Caco-2 (cell line): ENCODE measurements at regions not wholly inside any gene's neighbourhood (a gene's known extent, or its start where the extent isn't known, plus 50 kb on each side); places are given as distances from the start of the nearest gene placed in this dataset.

ENCODE experiments used
- BruUV-seq: library from RNA; stranded (reverse); fragments of 400-500 nt; replicated peaks from 2 replicates; lab custom pipeline; 2021; lab: Mats Ljungman, UMichigan
- CTCF ChIA-PET: fragments of 300-600 bp; sonication (Branson Sonifier 250); formaldehyde crosslinking; loops from one replicate; lab custom pipeline; 2022; ENCODE audit warnings: antibody characterized with exemption; lab: Charles Lee
- POLR2A ChIA-PET: fragments of 300-600 bp; sonication (Branson Sonifier 250); formaldehyde crosslinking; loops from one replicate; lab custom pipeline; 2022; ENCODE audit warnings: antibody characterized with exemption; lab: Charles Lee
- DNase-seq, 2 experiments: peaks; one replicate each; pipeline versions ENCODE4 v3.0.0 to v3.0.0-alpha.2; 2020 to 2022
- H3K27me3 ChIP-seq: replicated peaks from 2 replicates; pipeline ENCODE4 v1.6.0; 2011; ENCODE audit warnings: low read length; ENCODE audit not compliant: control insufficient read depth, insufficient read depth
- H3K36me3 ChIP-seq: 2 replicates; pipeline ENCODE4 v1.5.1; 2011; ENCODE audit warnings: low read length; ENCODE audit not compliant: control insufficient read depth, insufficient read depth
- H3K4me1 ChIP-seq: fragments of 250-450 bp; sonication (Bioruptor Pico); 2 replicates; pipeline ENCODE4 v1.5.1; 2020; ENCODE audit warnings: mild to moderate bottlenecking
- H3K4me3 ChIP-seq: 2 replicates; pipeline ENCODE4 v1.5.1; 2011; ENCODE audit warnings: low read depth, mild to moderate bottlenecking, control low read depth, low read length
- H3K9me3 ChIP-seq: fragments of 250-450 bp; sonication (Bioruptor Pico); 2 replicates; pipeline ENCODE4 v1.5.1; 2020; ENCODE audit warnings: mild to moderate bottlenecking, moderate library complexity
- H3K27ac Mint-ChIP-seq: one replicate; pipeline ENCODE4 v1.8.0; 2022; ENCODE audit warnings: mixed read lengths; ENCODE audit not compliant: unreplicated experiment
- H3K27me3 Mint-ChIP-seq: one replicate; pipeline ENCODE4 v1.8.0; 2022; ENCODE audit warnings: mixed read lengths; ENCODE audit not compliant: insufficient read depth, unreplicated experiment
- H3K36me3 Mint-ChIP-seq: one replicate; pipeline ENCODE4 v1.8.0; 2022; ENCODE audit warnings: mild to moderate bottlenecking, mixed read lengths; ENCODE audit not compliant: insufficient read depth, unreplicated experiment
- H3K4me1 Mint-ChIP-seq: one replicate; pipeline ENCODE4 v1.8.0; 2022; ENCODE audit warnings: low read depth, mixed read lengths; ENCODE audit not compliant: unreplicated experiment
- H3K4me3 Mint-ChIP-seq: one replicate; pipeline ENCODE4 v1.8.0; 2022; ENCODE audit warnings: mild to moderate bottlenecking, moderate library complexity, mixed read lengths; ENCODE audit not compliant: unreplicated experiment
- H3K9me3 Mint-ChIP-seq: one replicate; pipeline ENCODE4 v1.8.0; 2022; ENCODE audit warnings: mixed read lengths; ENCODE audit not compliant: unreplicated experiment
- intact Hi-C: fragments of 100-400 bp; cut with micrococcal nuclease; formaldehyde crosslinking; loops from one replicate; pipeline ENCODE4 v1.10.0; 2022; ENCODE audit not compliant: unreplicated experiment
- TF ChIP-seq, protein P1 (sequence below), 2 experiments: fragments of 200-600 bp in 1 of 2; IDR thresholded peaks; 1 replicate in 1 of 2; 2 replicates in 1 of 2; pipeline versions ENCODE4 v1.5.1 to v1.8.0; 2011 to 2022; ENCODE audit warnings: antibody characterized with exemption in 1 of 2, control low read depth in 1 of 2, inconsistent platforms in 1 of 2, low read depth in 1 of 2, low read length in 1 of 2, mild to moderate bottlenecking in 1 of 2, moderate library complexity in 1 of 2; ENCODE audit not compliant: insufficient read depth in 1 of 2, severe bottlenecking in 1 of 2, unreplicated experiment in 1 of 2

DNA sequence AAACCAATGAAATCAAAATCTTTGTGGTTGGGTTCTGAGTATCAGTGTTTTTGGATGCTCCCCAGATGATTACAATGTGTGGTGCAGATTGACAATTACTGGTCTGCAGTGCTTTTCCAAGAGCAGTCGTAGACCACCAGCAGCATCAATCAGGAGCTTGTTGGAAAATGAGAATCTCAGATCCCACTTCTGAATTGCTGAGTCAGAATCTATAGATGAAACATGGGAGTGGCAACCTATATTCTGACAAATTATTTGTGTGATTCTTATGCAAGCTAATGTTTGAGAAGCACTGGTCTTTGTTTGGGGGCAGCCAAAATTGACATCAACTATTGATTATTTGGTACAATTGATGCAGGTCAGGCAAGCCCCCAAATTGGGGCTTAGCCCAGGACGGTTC lies 539.9 kb upstream of the BTBD3 start:
- H3K36me3 ChIP-seq: no peaks in the 10 kb centered on the region
- DNase-seq: no peak
- Mint-ChIP-seq H3K27me3 (no peaks in the 10 kb centered on the region), H3K27ac (no peak overlapping the region), H3K36me3 (no peaks in the 10 kb centered on the region), H3K9me3 (peaks cover 18% of the 10 kb centered on the region), H3K4me1 (no peaks in the 10 kb centered on the region), H3K4me3 (no peak overlapping the region)
- no TSS peak for BruUV-seq
- intact Hi-C loops: no loop called here
- TF ChIP-seq, protein P1, sequence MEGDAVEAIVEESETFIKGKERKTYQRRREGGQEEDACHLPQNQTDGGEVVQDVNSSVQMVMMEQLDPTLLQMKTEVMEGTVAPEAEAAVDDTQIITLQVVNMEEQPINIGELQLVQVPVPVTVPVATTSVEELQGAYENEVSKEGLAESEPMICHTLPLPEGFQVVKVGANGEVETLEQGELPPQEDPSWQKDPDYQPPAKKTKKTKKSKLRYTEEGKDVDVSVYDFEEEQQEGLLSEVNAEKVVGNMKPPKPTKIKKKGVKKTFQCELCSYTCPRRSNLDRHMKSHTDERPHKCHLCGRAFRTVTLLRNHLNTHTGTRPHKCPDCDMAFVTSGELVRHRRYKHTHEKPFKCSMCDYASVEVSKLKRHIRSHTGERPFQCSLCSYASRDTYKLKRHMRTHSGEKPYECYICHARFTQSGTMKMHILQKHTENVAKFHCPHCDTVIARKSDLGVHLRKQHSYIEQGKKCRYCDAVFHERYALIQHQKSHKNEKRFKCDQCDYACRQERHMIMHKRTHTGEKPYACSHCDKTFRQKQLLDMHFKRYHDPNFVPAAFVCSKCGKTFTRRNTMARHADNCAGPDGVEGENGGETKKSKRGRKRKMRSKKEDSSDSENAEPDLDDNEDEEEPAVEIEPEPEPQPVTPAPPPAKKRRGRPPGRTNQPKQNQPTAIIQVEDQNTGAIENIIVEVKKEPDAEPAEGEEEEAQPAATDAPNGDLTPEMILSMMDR (IDR thresholded peaks at IDR 0.05; ENCODE audit: insufficient read depth in 1 of 2, low read depth in 1 of 2, low read length in 1 of 2, severe bottlenecking in 1 of 2, unreplicated experiment in 1 of 2): no peak
- ChIA-PET POLR2A (no interaction called here), CTCF (no interaction called here)
- H3K4me3 ChIP-seq: no peak overlapping the region
- H3K9me3 ChIP-seq: no peaks in the 10 kb centered on the region
- H3K27me3 ChIP-seq: no peaks in the 10 kb centered on the region
- H3K4me1 ChIP-seq: no peaks in the 10 kb centered on the region

DNA sequence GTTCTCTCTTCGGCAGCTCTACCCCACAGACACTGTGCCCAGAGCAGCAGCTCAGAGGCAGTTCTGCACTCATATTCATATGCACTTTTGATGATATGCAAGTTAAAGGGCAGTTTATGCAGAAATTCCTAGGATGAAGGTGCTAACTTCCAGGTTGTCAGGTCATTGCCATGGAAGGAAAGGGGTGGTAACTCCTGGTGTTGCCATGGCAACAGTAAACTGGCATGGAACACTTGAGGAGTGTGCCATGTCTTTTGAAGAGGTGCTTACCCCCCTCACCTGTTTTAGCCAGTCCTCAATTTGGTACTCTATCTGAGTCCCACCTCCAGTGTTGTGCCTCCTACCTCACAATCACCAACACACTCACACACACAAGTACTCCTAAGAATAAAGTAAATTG lies 539.4 kb upstream of the BTBD3 start:
- no peaks in the 10 kb centered on the region for H3K4me1 Mint-ChIP-seq
- TF ChIP-seq, protein P1 (IDR thresholded peaks at IDR 0.05; ENCODE audit: insufficient read depth in 1 of 2, low read depth in 1 of 2, low read length in 1 of 2, severe bottlenecking in 1 of 2, unreplicated experiment in 1 of 2): no peak
- H3K4me3 Mint-ChIP-seq: no peak overlapping the region
- Histone ChIP-seq H3K27me3 (no peaks in the 10 kb centered on the region), H3K9me3 (no peaks in the 10 kb centered on the region), H3K36me3 (no peaks in the 10 kb centered on the region), H3K4me3 (no peak overlapping the region), H3K4me1 (no peaks in the 10 kb centered on the region)
- DNase-seq: no peak
- BruUV-seq: no TSS peak
- POLR2A ChIA-PET: no interaction called here
- no peak overlapping the region for H3K27ac Mint-ChIP-seq
- intact Hi-C loops: no loop called here
- no peaks in the 10 kb centered on the region for H3K36me3 Mint-ChIP-seq
- peaks cover 19% of the 10 kb centered on the region for H3K9me3 Mint-ChIP-seq
- CTCF ChIA-PET: no interaction called here
- H3K27me3 Mint-ChIP-seq: no peaks in the 10 kb centered on the region

DNA sequence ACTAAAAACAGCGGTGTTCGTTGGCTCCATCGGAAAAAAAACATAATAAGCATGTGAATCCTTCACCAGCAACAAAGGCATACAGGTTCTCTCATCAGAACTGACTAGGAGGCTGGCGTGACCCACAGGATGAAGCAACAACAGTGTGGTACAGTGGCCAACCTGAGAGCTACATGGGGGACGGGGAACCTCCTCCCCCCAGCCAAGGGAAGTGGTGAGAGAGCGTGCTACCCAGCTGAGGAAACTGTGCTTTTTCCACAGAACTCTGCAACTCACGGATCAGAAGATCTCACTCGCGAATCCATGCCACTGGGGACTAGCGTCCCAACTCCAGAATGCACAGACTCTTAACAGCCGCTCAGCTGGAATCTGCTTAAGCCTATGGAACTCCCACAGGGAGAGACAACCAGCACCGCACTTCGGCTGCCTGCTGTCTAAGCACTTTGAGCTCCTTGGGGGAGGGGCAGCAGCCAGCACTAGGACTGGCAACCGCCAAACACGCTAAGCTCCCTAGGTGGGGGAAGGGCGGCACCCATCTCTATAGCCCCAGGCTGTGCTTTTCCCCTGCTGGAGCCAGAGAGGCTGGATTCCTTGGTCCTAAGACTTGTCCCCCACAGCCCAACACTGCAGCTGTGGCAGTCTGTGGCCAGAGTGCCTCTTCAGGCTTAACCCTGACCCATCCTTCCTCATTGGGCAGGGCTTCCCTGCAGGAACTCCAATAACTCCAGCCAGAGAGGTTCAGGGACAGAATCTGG lies 538.3 kb upstream of the BTBD3 start:
- no peak overlapping the region for H3K4me3 Mint-ChIP-seq
- H3K4me1 Mint-ChIP-seq: no peaks in the 10 kb centered on the region
- Histone ChIP-seq H3K4me1 (no peaks in the 10 kb centered on the region), H3K9me3 (no peaks in the 10 kb centered on the region), H3K4me3 (no peak overlapping the region), H3K27me3 (no peaks in the 10 kb centered on the region), H3K36me3 (no peaks in the 10 kb centered on the region)
- TF ChIP-seq, protein P1 (IDR thresholded peaks at IDR 0.05; ENCODE audit: insufficient read depth in 1 of 2, low read depth in 1 of 2, low read length in 1 of 2, severe bottlenecking in 1 of 2, unreplicated experiment in 1 of 2): no peak
- H3K27ac Mint-ChIP-seq: no peak overlapping the region
- H3K36me3 Mint-ChIP-seq: no peaks in the 10 kb centered on the region
- no TSS peak for BruUV-seq
- peak; percentile 4 to 55 for DNase-seq
- H3K9me3 Mint-ChIP-seq: peaks cover 19% of the 10 kb centered on the region
- peaks cover 4% of the 10 kb centered on the region for H3K27me3 Mint-ChIP-seq
- intact Hi-C loops: no loop called here
- POLR2A ChIA-PET: no interaction called here
- CTCF ChIA-PET: no interaction called here
